ENCODE measurements at regions not wholly inside any gene's neighbourhood (a gene's known extent, or its start where the extent isn't known, plus 50 kb on each side); places are given as distances from the start of the nearest gene placed in this dataset.

- TF ChIP-seq POLR2AphosphoS5 (IDR thresholded peaks at IDR 0.05) (no peak), CTCF (IDR thresholded peaks at IDR 0.05; ENCODE audit: poor library complexity, severe bottlenecking) (no peak)
These were observed 66.5 kb downstream of the COX7C start for GRCh38 chr5:86684222-86684621.

Measured in neural cell (in vitro differentiated cells).